Cardiac muscle cell (in vitro differentiated cells and primary cell): ENCODE measurements at regions not wholly inside any gene's neighbourhood (a gene's known extent, or its start where the extent isn't known, plus 50 kb on each side); places are given as distances from the start of the nearest gene placed in this dataset.

Experiments
- DNase-seq, 2 donors: peaks; one replicate each; pipeline versions ENCODE4 v3.0.0 to v3.0.0-alpha.2; 2010 to 2017; ENCODE audit warnings: low read depth in 1 of 2, low spot score in 1 of 2
- H3K27ac ChIP-seq: fragments of 200-600 bp; sonication (generic); 2 replicates; pipeline ENCODE4 v1.5.1; 2016
- H3K27me3 ChIP-seq: fragments of 200-600 bp; sonication (generic); 2 replicates; pipeline ENCODE4 v1.6.0; 2016; ENCODE audit warnings: control low read depth
- H3K36me3 ChIP-seq: fragments of 200-600 bp; sonication (generic); 2 replicates; pipeline ENCODE4 v1.5.1; 2016; ENCODE audit warnings: control low read depth
- H3K4me1 ChIP-seq: fragments of 200-600 bp; sonication (generic); 2 replicates; pipeline ENCODE4 v1.8.1; 2017; ENCODE audit warnings: low read depth, mild to moderate bottlenecking, mixed run types
- H3K4me3 ChIP-seq: fragments of 200-600 bp; sonication (generic); 2 replicates; pipeline ENCODE4 v1.5.1; 2016; ENCODE audit warnings: mild to moderate bottlenecking
- H3K9me3 ChIP-seq: fragments of 200-600 bp; sonication (generic); 2 replicates; pipeline ENCODE4 v1.5.1; 2017; ENCODE audit warnings: low read depth, mild to moderate bottlenecking, control low read depth
- TF ChIP-seq, protein P1 (sequence below): IDR thresholded peaks from 2 replicates; pipeline ENCODE4 v1.5.1; 2012; ENCODE audit warnings: low read depth, mild to moderate bottlenecking, low read length

- H3K4me1 ChIP-seq = no peaks in the 10 kb centered on the region
- H3K36me3 ChIP-seq = no peaks in the 10 kb centered on the region
- TF ChIP-seq, protein P1, sequence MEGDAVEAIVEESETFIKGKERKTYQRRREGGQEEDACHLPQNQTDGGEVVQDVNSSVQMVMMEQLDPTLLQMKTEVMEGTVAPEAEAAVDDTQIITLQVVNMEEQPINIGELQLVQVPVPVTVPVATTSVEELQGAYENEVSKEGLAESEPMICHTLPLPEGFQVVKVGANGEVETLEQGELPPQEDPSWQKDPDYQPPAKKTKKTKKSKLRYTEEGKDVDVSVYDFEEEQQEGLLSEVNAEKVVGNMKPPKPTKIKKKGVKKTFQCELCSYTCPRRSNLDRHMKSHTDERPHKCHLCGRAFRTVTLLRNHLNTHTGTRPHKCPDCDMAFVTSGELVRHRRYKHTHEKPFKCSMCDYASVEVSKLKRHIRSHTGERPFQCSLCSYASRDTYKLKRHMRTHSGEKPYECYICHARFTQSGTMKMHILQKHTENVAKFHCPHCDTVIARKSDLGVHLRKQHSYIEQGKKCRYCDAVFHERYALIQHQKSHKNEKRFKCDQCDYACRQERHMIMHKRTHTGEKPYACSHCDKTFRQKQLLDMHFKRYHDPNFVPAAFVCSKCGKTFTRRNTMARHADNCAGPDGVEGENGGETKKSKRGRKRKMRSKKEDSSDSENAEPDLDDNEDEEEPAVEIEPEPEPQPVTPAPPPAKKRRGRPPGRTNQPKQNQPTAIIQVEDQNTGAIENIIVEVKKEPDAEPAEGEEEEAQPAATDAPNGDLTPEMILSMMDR = no peak
- no peak for DNase-seq
- H3K27me3 ChIP-seq = peaks cover 6% of the 10 kb centered on the region
- H3K27ac ChIP-seq = no peak overlapping the region
- H3K4me3 ChIP-seq = no peak overlapping the region
- no peaks in the 10 kb centered on the region for H3K9me3 ChIP-seq
Measured at GRCh38 chr3:189500798-189501495, 130.2 kb upstream of the TP63 start.

GRCh38 chr3:189502256-189502655 is 128.9 kb upstream of the TP63 start:
- Histone ChIP-seq H3K4me3 (no peak overlapping the region), H3K4me1 (no peaks in the 10 kb centered on the region), H3K9me3 (no peaks in the 10 kb centered on the region), H3K27me3 (peaks cover 6% of the 10 kb centered on the region), H3K36me3 (no peaks in the 10 kb centered on the region), H3K27ac (no peak overlapping the region)
- TF ChIP-seq, protein P1 = no peak
- DNase-seq = no peak

DNA sequence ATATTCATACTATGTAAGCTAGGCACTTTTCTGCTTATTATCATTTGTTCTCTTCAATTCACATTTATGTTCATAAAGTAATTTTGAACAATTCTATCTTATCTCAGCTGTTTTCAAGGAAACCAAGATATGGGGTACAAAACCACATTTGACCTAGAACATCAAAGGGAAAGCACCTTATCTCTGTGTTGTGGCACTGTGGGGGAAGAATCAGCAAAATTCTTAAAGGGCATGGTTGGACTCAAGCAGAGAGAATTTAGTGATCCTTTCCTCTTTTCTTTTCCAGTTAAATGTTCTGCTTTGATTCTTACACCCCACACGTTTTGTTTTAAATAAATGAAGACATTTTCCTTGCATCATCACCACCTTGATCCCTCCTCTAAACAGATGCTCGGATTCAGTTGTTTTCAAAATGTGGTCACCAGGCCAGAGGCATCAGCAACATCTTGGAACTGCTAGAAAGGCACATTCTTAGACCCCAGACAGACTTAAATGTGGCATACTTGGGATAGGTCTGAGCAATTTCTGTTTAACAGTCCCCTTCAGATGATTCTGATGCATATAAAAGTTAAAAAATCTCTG is 128.4 kb upstream of the TP63 start:
- Histone ChIP-seq H3K4me3 (no peak overlapping the region), H3K27ac (no peak overlapping the region), H3K4me1 (no peaks in the 10 kb centered on the region), H3K27me3 (peaks cover 6% of the 10 kb centered on the region), H3K36me3 (no peaks in the 10 kb centered on the region), H3K9me3 (no peaks in the 10 kb centered on the region)
- peak in 1 of 2 donors; percentile 13 for DNase-seq
- TF ChIP-seq, protein P1 = no peak

- Histone ChIP-seq H3K4me3 (no peak overlapping the region), H3K27me3 (peaks cover 6% of the 10 kb centered on the region), H3K27ac (no peak overlapping the region), H3K4me1 (no peaks in the 10 kb centered on the region), H3K9me3 (no peaks in the 10 kb centered on the region), H3K36me3 (no peaks in the 10 kb centered on the region)
- DNase-seq = no peak
- TF ChIP-seq, protein P1 = no peak
Measured at GRCh38 chr3:189507856-189508255, 123.3 kb upstream of the TP63 start.

DNA sequence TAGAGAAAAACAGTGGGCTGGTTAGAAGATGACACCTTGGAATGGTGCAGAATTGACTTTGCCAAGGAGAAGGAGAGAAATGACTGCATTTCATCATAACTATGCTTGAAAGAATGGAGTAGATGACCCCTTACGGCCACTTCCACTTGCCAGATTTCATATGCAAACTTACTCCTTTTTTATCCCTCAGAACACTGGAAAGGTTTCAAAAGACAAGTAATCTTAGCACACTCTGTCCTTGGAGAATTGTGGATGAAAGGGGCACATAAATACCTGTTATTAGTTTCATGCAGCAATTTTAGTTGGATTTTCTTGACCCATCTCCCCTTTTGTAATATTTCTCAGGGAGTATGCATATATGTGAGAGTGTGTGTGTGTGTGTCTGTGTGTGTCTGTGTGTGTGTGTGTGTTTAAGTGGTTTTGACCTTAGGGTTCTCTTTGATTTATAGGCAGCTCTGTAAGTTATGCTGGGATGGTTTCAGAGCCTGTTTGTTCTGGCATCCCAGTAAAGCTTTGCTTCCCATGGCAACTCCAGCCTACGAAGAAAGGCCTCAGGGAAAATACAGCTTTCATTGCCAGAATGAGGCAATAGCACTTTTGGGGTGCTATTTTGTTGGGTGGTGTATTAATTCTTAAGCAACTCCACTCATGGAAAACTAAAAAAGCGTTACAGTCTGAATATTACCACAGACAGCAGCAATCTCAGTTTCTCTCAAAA is 122.2 kb upstream of the TP63 start:
- H3K27me3 ChIP-seq = peaks cover 6% of the 10 kb centered on the region
- H3K36me3 ChIP-seq = no peaks in the 10 kb centered on the region
- H3K4me3 ChIP-seq = no peak overlapping the region
- H3K27ac ChIP-seq = no peak overlapping the region
- TF ChIP-seq, protein P1 = no peak
- DNase-seq = no peak
- H3K4me1 ChIP-seq = no peaks in the 10 kb centered on the region
- no peaks in the 10 kb centered on the region for H3K9me3 ChIP-seq
